ENCODE measurements at regions not wholly inside any gene's neighbourhood (a gene's known extent, or its start where the extent isn't known, plus 50 kb on each side); places are given as distances from the start of the nearest gene placed in this dataset.

- Histone ChIP-seq H3K36me3 (ENCODE audit: insufficient read depth, low read length) (no peaks in the 10 kb centered on the region), H3K9ac (ENCODE audit: low read depth, low read length, poor library complexity, severe bottlenecking) (no peak overlapping the region), H3K79me2 (ENCODE audit: insufficient read depth, low read length) (no peaks in the 10 kb centered on the region), H3K27me3 (ENCODE audit: insufficient read depth, low read length, poor library complexity, severe bottlenecking) (no peaks in the 10 kb centered on the region), H3K9me3 (ENCODE audit: insufficient read depth, low read depth, low read length) (no peaks in the 10 kb centered on the region), H2AFZ (ENCODE audit: low read length) (no peak overlapping the region), H3F3A (ENCODE audit: low read depth) (no peaks in the 10 kb centered on the region), H3K4me1 (ENCODE audit: insufficient read depth, low read length, poor library complexity, severe bottlenecking) (no peaks in the 10 kb centered on the region), H3K4me2 (ENCODE audit: low read depth, low read length, poor library complexity, severe bottlenecking) (no peak overlapping the region), H3K9me2 (replicated peaks; ENCODE audit: low read depth, low read length) (no peaks in the 10 kb centered on the region), H3K4me3 (ENCODE audit: low read length, poor library complexity, severe bottlenecking) (no peak overlapping the region), H4K20me1 (ENCODE audit: insufficient read depth, low read length, poor library complexity, severe bottlenecking) (no peaks in the 10 kb centered on the region)
- TF ChIP-seq, protein P1, sequence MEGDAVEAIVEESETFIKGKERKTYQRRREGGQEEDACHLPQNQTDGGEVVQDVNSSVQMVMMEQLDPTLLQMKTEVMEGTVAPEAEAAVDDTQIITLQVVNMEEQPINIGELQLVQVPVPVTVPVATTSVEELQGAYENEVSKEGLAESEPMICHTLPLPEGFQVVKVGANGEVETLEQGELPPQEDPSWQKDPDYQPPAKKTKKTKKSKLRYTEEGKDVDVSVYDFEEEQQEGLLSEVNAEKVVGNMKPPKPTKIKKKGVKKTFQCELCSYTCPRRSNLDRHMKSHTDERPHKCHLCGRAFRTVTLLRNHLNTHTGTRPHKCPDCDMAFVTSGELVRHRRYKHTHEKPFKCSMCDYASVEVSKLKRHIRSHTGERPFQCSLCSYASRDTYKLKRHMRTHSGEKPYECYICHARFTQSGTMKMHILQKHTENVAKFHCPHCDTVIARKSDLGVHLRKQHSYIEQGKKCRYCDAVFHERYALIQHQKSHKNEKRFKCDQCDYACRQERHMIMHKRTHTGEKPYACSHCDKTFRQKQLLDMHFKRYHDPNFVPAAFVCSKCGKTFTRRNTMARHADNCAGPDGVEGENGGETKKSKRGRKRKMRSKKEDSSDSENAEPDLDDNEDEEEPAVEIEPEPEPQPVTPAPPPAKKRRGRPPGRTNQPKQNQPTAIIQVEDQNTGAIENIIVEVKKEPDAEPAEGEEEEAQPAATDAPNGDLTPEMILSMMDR (conservative IDR thresholded peaks at IDR 0.05; ENCODE audit: low read length), result no peak
- TF ChIP-seq EZH2phosphoT487 (IDR thresholded peaks at IDR 0.05; ENCODE audit: borderline replicate concordance), result no peak
These were observed 776.4 kb upstream of the NRSN1 start for GRCh38 chr6:23349521-23350147.

GRCh38 chr6:23350752-23351453 lies 775.1 kb upstream of the NRSN1 start:
- Histone ChIP-seq H3K36me3 (ENCODE audit: insufficient read depth, low read length) (no peaks in the 10 kb centered on the region), H3K27me3 (ENCODE audit: insufficient read depth, low read length, poor library complexity, severe bottlenecking) (no peaks in the 10 kb centered on the region), H3K4me2 (ENCODE audit: low read depth, low read length, poor library complexity, severe bottlenecking) (no peak overlapping the region), H3K79me2 (ENCODE audit: insufficient read depth, low read length) (no peaks in the 10 kb centered on the region), H3K4me1 (ENCODE audit: insufficient read depth, low read length, poor library complexity, severe bottlenecking) (no peaks in the 10 kb centered on the region), H3F3A (ENCODE audit: low read depth) (no peaks in the 10 kb centered on the region), H2AFZ (ENCODE audit: low read length) (no peak overlapping the region), H3K4me3 (ENCODE audit: low read length, poor library complexity, severe bottlenecking) (no peak overlapping the region), H3K9me3 (ENCODE audit: insufficient read depth, low read depth, low read length) (no peaks in the 10 kb centered on the region), H4K20me1 (ENCODE audit: insufficient read depth, low read length, poor library complexity, severe bottlenecking) (no peaks in the 10 kb centered on the region), H3K9ac (ENCODE audit: low read depth, low read length, poor library complexity, severe bottlenecking) (no peak overlapping the region), H3K9me2 (replicated peaks; ENCODE audit: low read depth, low read length) (no peaks in the 10 kb centered on the region)
- TF ChIP-seq EZH2phosphoT487 (IDR thresholded peaks at IDR 0.05; ENCODE audit: borderline replicate concordance), result no peak
- TF ChIP-seq, protein P1 (conservative IDR thresholded peaks at IDR 0.05; ENCODE audit: low read length), result no peak

- Histone ChIP-seq H3K9me2 (replicated peaks; ENCODE audit: low read depth, low read length) (no peaks in the 10 kb centered on the region), H3K36me3 (ENCODE audit: insufficient read depth, low read length) (no peaks in the 10 kb centered on the region), H3K9ac (ENCODE audit: low read depth, low read length, poor library complexity, severe bottlenecking) (no peak overlapping the region), H3K9me3 (ENCODE audit: insufficient read depth, low read depth, low read length) (no peaks in the 10 kb centered on the region), H2AFZ (ENCODE audit: low read length) (no peak overlapping the region), H3K4me2 (ENCODE audit: low read depth, low read length, poor library complexity, severe bottlenecking) (no peak overlapping the region), H3K4me1 (ENCODE audit: insufficient read depth, low read length, poor library complexity, severe bottlenecking) (no peaks in the 10 kb centered on the region), H3K4me3 (ENCODE audit: low read length, poor library complexity, severe bottlenecking) (no peak overlapping the region), H4K20me1 (ENCODE audit: insufficient read depth, low read length, poor library complexity, severe bottlenecking) (no peaks in the 10 kb centered on the region), H3K27me3 (ENCODE audit: insufficient read depth, low read length, poor library complexity, severe bottlenecking) (no peaks in the 10 kb centered on the region), H3F3A (ENCODE audit: low read depth) (no peaks in the 10 kb centered on the region), H3K79me2 (ENCODE audit: insufficient read depth, low read length) (no peaks in the 10 kb centered on the region)
- TF ChIP-seq, protein P1 (conservative IDR thresholded peaks at IDR 0.05; ENCODE audit: low read length), result no peak
- no peak for TF ChIP-seq EZH2phosphoT487 (IDR thresholded peaks at IDR 0.05; ENCODE audit: borderline replicate concordance)
These were observed 772.0 kb upstream of the NRSN1 start for GRCh38 chr6:23354004-23354403.

Data from Loucy (cell line).